ENCODE measurements at regions not wholly inside any gene's neighbourhood (a gene's known extent, or its start where the extent isn't known, plus 50 kb on each side); places are given as distances from the start of the nearest gene placed in this dataset.

DNA sequence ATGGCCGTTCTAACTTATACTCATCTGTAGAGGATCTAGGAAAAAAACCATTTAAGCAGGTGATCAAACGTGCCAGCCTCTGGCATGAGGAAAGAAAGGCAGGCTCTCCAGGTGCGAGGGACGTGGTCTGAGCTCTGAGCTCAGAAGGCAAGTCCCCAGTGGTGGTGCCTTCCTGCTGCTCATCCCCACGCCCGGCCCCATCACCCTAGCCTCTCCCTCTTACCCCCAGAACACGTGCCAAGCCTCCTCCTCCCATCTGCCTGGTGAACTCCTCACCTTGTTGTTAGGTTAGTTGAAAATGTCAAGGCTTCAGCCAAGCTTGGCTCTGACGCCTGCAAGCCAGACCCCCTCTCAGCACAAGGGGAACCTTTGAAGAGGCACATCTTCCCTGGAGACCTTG, 571.2 kb upstream of the MKI67 start:
- no peak for TF ChIP-seq CTCF (conservative IDR thresholded peaks at IDR 0.05 in 1 of 2, IDR thresholded peaks at IDR 0.05 in 1 of 2; ENCODE audit: extremely low read depth in 1 of 2, insufficient read depth in 1 of 2, low read depth in 1 of 2, low read length in 2 of 2)
- TF ChIP-seq EZH2 (IDR thresholded peaks at IDR 0.05; ENCODE audit: borderline replicate concordance, low read length): no peak

Measured in mammary epithelial cell (primary cell).